ENCODE measurements at regions not wholly inside any gene's neighbourhood (a gene's known extent, or its start where the extent isn't known, plus 50 kb on each side); places are given as distances from the start of the nearest gene placed in this dataset.

DNA sequence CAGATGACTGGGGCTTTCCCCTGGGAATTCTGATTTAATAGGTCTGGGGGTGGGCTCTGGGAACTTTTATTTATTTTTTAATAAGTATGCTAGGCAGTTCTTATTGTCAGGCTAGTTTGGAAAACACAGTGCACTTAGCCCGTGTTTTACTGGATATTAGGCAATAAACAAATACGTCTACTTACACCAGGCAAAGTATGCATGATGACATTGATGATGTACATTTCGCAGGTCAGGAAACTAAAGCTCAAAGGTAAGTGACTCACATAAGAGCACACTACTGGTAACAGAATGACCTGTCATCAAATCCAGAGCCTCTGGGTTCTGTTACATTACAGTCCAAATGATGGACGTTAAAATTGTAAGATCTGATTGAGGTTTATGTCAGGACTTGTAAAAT, 144.4 kb upstream of the EXOC2 start:
- DNase-seq: peak in 1 of 2 experiments; percentile 9
- no peak overlapping the region for H3K4me3 ChIP-seq (ENCODE audit: low read depth, low read length)
- Mint-ChIP-seq H3K4me3 (ENCODE audit: unreplicated experiment) (no peak overlapping the region), H3K27me3 (ENCODE audit: insufficient read depth, unreplicated experiment) (peaks cover 2% of the 10 kb centered on the region), H3K36me3 (ENCODE audit: insufficient read depth, unreplicated experiment) (no peaks in the 10 kb centered on the region), H3K4me1 (ENCODE audit: low read depth, unreplicated experiment) (no peaks in the 10 kb centered on the region), H3K9me3 (ENCODE audit: unreplicated experiment) (peaks cover 11% of the 10 kb centered on the region), H3K27ac (ENCODE audit: unreplicated experiment) (no peak overlapping the region)
- BruUV-seq (replicated peaks): no TSS peak
- ChIA-PET POLR2A (no interaction called here), CTCF (interaction anchor here (1.0 kb wide), 1 partner anchor 244 kb away, joined by 4 read pairs; no protein-coding TSS in a partner anchor)
- no peaks in the 10 kb centered on the region for H3K9me3 ChIP-seq
- no peaks in the 10 kb centered on the region for H3K27me3 ChIP-seq (replicated peaks; ENCODE audit: control insufficient read depth, insufficient read depth, low read length)
- H3K36me3 ChIP-seq (ENCODE audit: control insufficient read depth, insufficient read depth, low read length): no peaks in the 10 kb centered on the region
- intact Hi-C loops (cut with micrococcal nuclease; ENCODE audit: unreplicated experiment): no loop called here
- TF ChIP-seq, protein P1, sequence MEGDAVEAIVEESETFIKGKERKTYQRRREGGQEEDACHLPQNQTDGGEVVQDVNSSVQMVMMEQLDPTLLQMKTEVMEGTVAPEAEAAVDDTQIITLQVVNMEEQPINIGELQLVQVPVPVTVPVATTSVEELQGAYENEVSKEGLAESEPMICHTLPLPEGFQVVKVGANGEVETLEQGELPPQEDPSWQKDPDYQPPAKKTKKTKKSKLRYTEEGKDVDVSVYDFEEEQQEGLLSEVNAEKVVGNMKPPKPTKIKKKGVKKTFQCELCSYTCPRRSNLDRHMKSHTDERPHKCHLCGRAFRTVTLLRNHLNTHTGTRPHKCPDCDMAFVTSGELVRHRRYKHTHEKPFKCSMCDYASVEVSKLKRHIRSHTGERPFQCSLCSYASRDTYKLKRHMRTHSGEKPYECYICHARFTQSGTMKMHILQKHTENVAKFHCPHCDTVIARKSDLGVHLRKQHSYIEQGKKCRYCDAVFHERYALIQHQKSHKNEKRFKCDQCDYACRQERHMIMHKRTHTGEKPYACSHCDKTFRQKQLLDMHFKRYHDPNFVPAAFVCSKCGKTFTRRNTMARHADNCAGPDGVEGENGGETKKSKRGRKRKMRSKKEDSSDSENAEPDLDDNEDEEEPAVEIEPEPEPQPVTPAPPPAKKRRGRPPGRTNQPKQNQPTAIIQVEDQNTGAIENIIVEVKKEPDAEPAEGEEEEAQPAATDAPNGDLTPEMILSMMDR (IDR thresholded peaks at IDR 0.05; ENCODE audit: insufficient read depth in 1 of 2, low read depth in 1 of 2, low read length in 1 of 2, severe bottlenecking in 1 of 2, unreplicated experiment in 1 of 2): no peak
- H3K4me1 ChIP-seq: 0 out of 2 replicates have a peak, but pooled peaks cover 8% of the 10 kb centered on the region

DNA sequence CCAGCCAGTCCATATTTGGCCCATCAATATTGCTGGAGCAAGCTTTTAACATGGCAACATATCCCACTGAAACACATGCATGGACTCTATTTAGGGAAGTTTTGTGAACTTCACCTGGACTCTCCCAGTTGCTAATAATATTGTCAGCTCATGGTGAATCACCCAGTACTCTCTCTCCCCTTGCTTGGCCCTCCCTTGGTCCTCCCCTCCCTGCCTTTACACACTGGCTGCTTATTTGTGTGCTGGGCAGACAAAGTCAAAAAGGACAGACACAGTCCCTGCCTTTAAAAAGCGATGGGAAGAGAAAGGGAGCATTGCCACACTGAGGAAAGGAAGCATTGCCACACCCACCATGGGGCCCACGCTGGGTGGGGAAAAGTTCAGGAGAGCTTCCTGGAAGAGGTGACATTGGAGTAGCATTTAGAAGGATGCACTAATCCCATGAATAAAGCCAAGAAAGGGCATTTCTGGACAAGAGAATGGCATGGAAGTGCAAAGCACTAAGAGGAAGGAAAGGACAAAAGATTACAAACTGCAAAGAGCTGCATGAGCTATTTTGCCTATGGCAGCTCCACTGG, 143.4 kb upstream of the EXOC2 start:
- CTCF ChIA-PET: no interaction called here
- no peak for DNase-seq
- no peak overlapping the region for H3K27ac Mint-ChIP-seq (ENCODE audit: unreplicated experiment)

DNA sequence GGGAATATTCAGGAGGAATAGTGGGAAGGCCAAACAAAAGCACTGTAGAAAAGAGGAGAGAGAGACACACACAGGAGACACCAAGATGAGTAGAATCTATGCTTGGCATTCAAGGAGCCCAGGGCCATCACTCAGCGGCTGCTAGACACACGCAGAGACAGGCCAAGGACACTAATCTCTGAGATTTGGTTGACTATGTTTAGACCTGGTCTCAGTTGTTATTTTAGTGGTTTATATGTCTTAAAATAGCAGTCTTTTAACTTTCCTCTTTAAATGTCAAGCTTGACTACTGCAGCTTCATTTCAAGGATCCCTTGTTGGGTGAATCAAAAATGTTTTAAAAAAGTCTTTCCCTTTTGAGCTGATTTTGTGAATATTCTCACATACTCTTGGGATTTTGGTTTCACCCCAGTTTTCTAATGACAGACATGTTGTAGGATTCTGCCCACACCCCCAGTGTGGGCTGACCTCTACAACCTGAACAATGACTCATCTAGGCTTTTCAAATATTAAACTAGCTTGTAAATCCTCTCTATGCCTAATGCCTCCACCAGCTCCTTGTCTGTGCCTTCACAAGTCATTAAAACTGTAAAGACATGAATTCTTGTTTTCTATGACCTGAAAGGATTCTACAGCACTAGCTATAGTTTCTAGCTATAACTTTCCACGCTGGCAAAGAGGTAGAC, 142.7 kb upstream of the EXOC2 start:
- Histone ChIP-seq H3K27me3 (replicated peaks; ENCODE audit: control insufficient read depth, insufficient read depth, low read length) (no peaks in the 10 kb centered on the region), H3K4me3 (ENCODE audit: low read depth, low read length) (no peak overlapping the region), H3K9me3 (no peaks in the 10 kb centered on the region), H3K36me3 (ENCODE audit: control insufficient read depth, insufficient read depth, low read length) (no peaks in the 10 kb centered on the region), H3K4me1 (0 out of 2 replicates have a peak, but pooled peaks cover 8% of the 10 kb centered on the region)
- no peak overlapping the region for H3K4me3 Mint-ChIP-seq (ENCODE audit: unreplicated experiment)
- ChIA-PET CTCF (no interaction called here), POLR2A (no interaction called here)
- TF ChIP-seq, protein P1 (IDR thresholded peaks at IDR 0.05; ENCODE audit: insufficient read depth in 1 of 2, low read depth in 1 of 2, low read length in 1 of 2, severe bottlenecking in 1 of 2, unreplicated experiment in 1 of 2): no peak
- no peaks in the 10 kb centered on the region for H3K4me1 Mint-ChIP-seq (ENCODE audit: low read depth, unreplicated experiment)
- intact Hi-C loops (cut with micrococcal nuclease; ENCODE audit: unreplicated experiment): no loop called here
- no peak for DNase-seq
- peaks cover 2% of the 10 kb centered on the region for H3K27me3 Mint-ChIP-seq (ENCODE audit: insufficient read depth, unreplicated experiment)
- no TSS peak for BruUV-seq (replicated peaks)
- peaks cover 11% of the 10 kb centered on the region for H3K9me3 Mint-ChIP-seq (ENCODE audit: unreplicated experiment)
- H3K36me3 Mint-ChIP-seq (ENCODE audit: insufficient read depth, unreplicated experiment): no peaks in the 10 kb centered on the region
- H3K27ac Mint-ChIP-seq (ENCODE audit: unreplicated experiment): no peak overlapping the region

More for the DNA sequence above, 143.4 kb upstream of the EXOC2 start:
- H3K4me3 ChIP-seq (ENCODE audit: low read depth, low read length): no peak overlapping the region
- POLR2A ChIA-PET: no interaction called here
- H3K27me3 Mint-ChIP-seq (ENCODE audit: insufficient read depth, unreplicated experiment): peaks cover 2% of the 10 kb centered on the region
- H3K36me3 Mint-ChIP-seq (ENCODE audit: insufficient read depth, unreplicated experiment): no peaks in the 10 kb centered on the region
- H3K9me3 ChIP-seq: no peaks in the 10 kb centered on the region
- H3K27me3 ChIP-seq (replicated peaks; ENCODE audit: control insufficient read depth, insufficient read depth, low read length): no peaks in the 10 kb centered on the region
- no peaks in the 10 kb centered on the region for H3K4me1 Mint-ChIP-seq (ENCODE audit: low read depth, unreplicated experiment)
- no TSS peak for BruUV-seq (replicated peaks)
- peaks cover 11% of the 10 kb centered on the region for H3K9me3 Mint-ChIP-seq (ENCODE audit: unreplicated experiment)
- H3K36me3 ChIP-seq (ENCODE audit: control insufficient read depth, insufficient read depth, low read length): no peaks in the 10 kb centered on the region
- intact Hi-C loops (cut with micrococcal nuclease; ENCODE audit: unreplicated experiment): no loop called here
- H3K4me1 ChIP-seq: 0 out of 2 replicates have a peak, but pooled peaks cover 8% of the 10 kb centered on the region
- H3K4me3 Mint-ChIP-seq (ENCODE audit: unreplicated experiment): no peak overlapping the region
- TF ChIP-seq, protein P1 (IDR thresholded peaks at IDR 0.05; ENCODE audit: insufficient read depth in 1 of 2, low read depth in 1 of 2, low read length in 1 of 2, severe bottlenecking in 1 of 2, unreplicated experiment in 1 of 2): no peak
